Dermis blood vessel endothelial cell (primary cell): ENCODE measurements at regions not wholly inside any gene's neighbourhood (a gene's known extent, or its start where the extent isn't known, plus 50 kb on each side); places are given as distances from the start of the nearest gene placed in this dataset.

ENCODE experiments used
- DNase-seq: peaks from one replicate; pipeline ENCODE4 v3.0.0; 2010

GRCh38 chr1:34618381-34618780 lies 136.5 kb upstream of the GJB5 start:
- DNase-seq = no peak

- DNase-seq = no peak
These were observed 135.6 kb upstream of the GJB5 start for GRCh38 chr1:34619256-34619655.

GRCh38 chr1:34621916-34622315 lies 132.9 kb upstream of the GJB5 start:
- no peak for DNase-seq

- no peak for DNase-seq
These were observed 129.3 kb upstream of the GJB5 start for GRCh38 chr1:34625521-34626015.

- no peak for DNase-seq
These were observed 127.2 kb upstream of the GJB5 start for GRCh38 chr1:34627465-34628240.

- DNase-seq = no peak
These were observed 123.7 kb upstream of the GJB5 start for GRCh38 chr1:34631126-34631525.

GRCh38 chr1:34639701-34640100 lies 115.1 kb upstream of the GJB5 start:
- DNase-seq = no peak

GRCh38 chr1:34640654-34641401 lies 114.0 kb upstream of the GJB5 start:
- no peak for DNase-seq

- no peak for DNase-seq
These were observed 112.2 kb upstream of the GJB5 start for GRCh38 chr1:34642679-34643078.

GRCh38 chr1:34645109-34645688 lies 109.6 kb upstream of the GJB5 start:
- no peak for DNase-seq

GRCh38 chr1:34645919-34646318 lies 108.9 kb upstream of the GJB5 start:
- no peak for DNase-seq

GRCh38 chr1:34648501-34648900 lies 106.3 kb upstream of the GJB5 start:
- DNase-seq = no peak

GRCh38 chr1:34650090-34650489 lies 104.8 kb upstream of the GJB5 start:
- no peak for DNase-seq

- no peak for DNase-seq
These were observed 104.0 kb upstream of the GJB5 start for GRCh38 chr1:34650800-34651199.

GRCh38 chr1:34653110-34653509 lies 101.7 kb upstream of the GJB5 start:
- no peak for DNase-seq

GRCh38 chr1:34655206-34655874 lies 99.5 kb upstream of the GJB5 start:
- DNase-seq = no peak

GRCh38 chr1:34655875-34656240 lies 99.0 kb upstream of the GJB5 start:
- no peak for DNase-seq

GRCh38 chr1:34656299-34656698 lies 98.5 kb upstream of the GJB5 start:
- no peak for DNase-seq

- DNase-seq = no peak
These were observed 98.1 kb upstream of the GJB5 start for GRCh38 chr1:34656731-34657130.

GRCh38 chr1:34657266-34657665 lies 97.6 kb upstream of the GJB5 start:
- DNase-seq = no peak

GRCh38 chr1:34657849-34658248 lies 97.0 kb upstream of the GJB5 start:
- no peak for DNase-seq

GRCh38 chr1:34663031-34663430 lies 91.8 kb upstream of the GJB5 start:
- no peak for DNase-seq

- DNase-seq = no peak
These were observed 86.8 kb upstream of the GJB5 start for GRCh38 chr1:34668063-34668462.
